Neural progenitor cell (in vitro differentiated cells): ENCODE measurements at regions not wholly inside any gene's neighbourhood (a gene's known extent, or its start where the extent isn't known, plus 50 kb on each side); places are given as distances from the start of the nearest gene placed in this dataset.

Experiments used
- DNase-seq: peaks from one replicate; pipeline ENCODE4 v3.0.0-alpha.2; 2016; ENCODE audit warnings: low spot score
- H2AFZ ChIP-seq: fragments of 200-600 bp; sonication (generic); replicated peaks from 2 replicates; pipeline ENCODE4 v1.6.1; 2016; ENCODE audit warnings: antibody characterized with exemption
- H3F3A ChIP-seq: fragments of 200-600 bp; sonication (generic); 2 replicates; pipeline ENCODE4 v1.6.1; 2016; ENCODE audit warnings: antibody characterized with exemption, low read depth
- H3K27ac ChIP-seq: fragments of 200-600 bp; sonication (generic); 2 replicates; pipeline ENCODE4 v1.5.1; 2016; ENCODE audit warnings: mild to moderate bottlenecking
- H3K27me3 ChIP-seq: fragments of 200-600 bp; sonication (generic); 2 replicates; pipeline ENCODE4 v1.6.1; 2016; ENCODE audit warnings: mild to moderate bottlenecking, moderate library complexity
- H3K36me3 ChIP-seq: fragments of 200-600 bp; sonication (generic); 2 replicates; pipeline ENCODE4 v1.5.1; 2016
- H3K4me1 ChIP-seq: fragments of 200-600 bp; sonication (generic); 2 replicates; pipeline ENCODE4 v1.6.1; 2016; ENCODE audit warnings: mixed run types
- H3K4me2 ChIP-seq: fragments of 200-600 bp; sonication (generic); 2 replicates; pipeline ENCODE4 v1.6.1; 2016
- H3K4me3 ChIP-seq: fragments of 200-600 bp; sonication (generic); 2 replicates; pipeline ENCODE4 v1.5.1; 2016
- H3K79me2 ChIP-seq: fragments of 200-600 bp; sonication (generic); 2 replicates; pipeline ENCODE4 v1.6.1; 2016; ENCODE audit warnings: low read depth
- H3K9ac ChIP-seq: fragments of 200-600 bp; sonication (generic); 2 replicates; pipeline ENCODE4 v1.6.1; 2016
- H3K9me3 ChIP-seq: fragments of 200-600 bp; sonication (generic); 2 replicates; pipeline ENCODE4 v1.5.1; 2016; ENCODE audit warnings: low read depth
- H4K20me1 ChIP-seq: fragments of 200-600 bp; sonication (generic); 2 replicates; pipeline ENCODE4 v1.6.1; 2016; ENCODE audit warnings: low read depth
- H3K27ac Mint-ChIP-seq: 3 replicates; pipeline ENCODE4 v1.8.0; 2021; ENCODE audit warnings: mixed read lengths
- H3K27me3 Mint-ChIP-seq: 2 replicates; pipeline ENCODE4 v1.8.0; 2022; ENCODE audit warnings: low read depth, mild to moderate bottlenecking, inconsistent platforms, moderate library complexity, mixed read lengths; ENCODE audit not compliant: insufficient read depth
- H3K36me3 Mint-ChIP-seq: 3 replicates; pipeline ENCODE4 v1.8.0; 2021; ENCODE audit warnings: mixed read lengths
- H3K4me1 Mint-ChIP-seq: 3 replicates; pipeline ENCODE4 v1.8.0; 2021; ENCODE audit warnings: mixed read lengths
- H3K4me3 Mint-ChIP-seq: 3 replicates; pipeline ENCODE4 v1.8.0; 2021; ENCODE audit warnings: mild to moderate bottlenecking, moderate library complexity, mixed read lengths
- H3K9me3 Mint-ChIP-seq: 3 replicates; pipeline ENCODE4 v1.8.0; 2020; ENCODE audit warnings: mixed read lengths
- EZH2 ChIP-seq: fragments of 200-600 bp; sonication (generic); IDR thresholded peaks from 2 replicates; pipeline ENCODE4 v1.6.1; 2017; ENCODE audit warnings: antibody characterized with exemption, mild to moderate bottlenecking, moderate library complexity
- EZH2phosphoT487 ChIP-seq: fragments of 200-600 bp; sonication (generic); IDR thresholded peaks from 2 replicates; pipeline ENCODE4 v1.6.1; 2017; ENCODE audit warnings: antibody characterized with exemption
- TF ChIP-seq, protein P1 (sequence below): fragments of 200-600 bp; sonication (generic); IDR thresholded peaks from 2 replicates; pipeline ENCODE4 v1.5.1; 2017; ENCODE audit warnings: antibody characterized with exemption, mild to moderate bottlenecking

DNA sequence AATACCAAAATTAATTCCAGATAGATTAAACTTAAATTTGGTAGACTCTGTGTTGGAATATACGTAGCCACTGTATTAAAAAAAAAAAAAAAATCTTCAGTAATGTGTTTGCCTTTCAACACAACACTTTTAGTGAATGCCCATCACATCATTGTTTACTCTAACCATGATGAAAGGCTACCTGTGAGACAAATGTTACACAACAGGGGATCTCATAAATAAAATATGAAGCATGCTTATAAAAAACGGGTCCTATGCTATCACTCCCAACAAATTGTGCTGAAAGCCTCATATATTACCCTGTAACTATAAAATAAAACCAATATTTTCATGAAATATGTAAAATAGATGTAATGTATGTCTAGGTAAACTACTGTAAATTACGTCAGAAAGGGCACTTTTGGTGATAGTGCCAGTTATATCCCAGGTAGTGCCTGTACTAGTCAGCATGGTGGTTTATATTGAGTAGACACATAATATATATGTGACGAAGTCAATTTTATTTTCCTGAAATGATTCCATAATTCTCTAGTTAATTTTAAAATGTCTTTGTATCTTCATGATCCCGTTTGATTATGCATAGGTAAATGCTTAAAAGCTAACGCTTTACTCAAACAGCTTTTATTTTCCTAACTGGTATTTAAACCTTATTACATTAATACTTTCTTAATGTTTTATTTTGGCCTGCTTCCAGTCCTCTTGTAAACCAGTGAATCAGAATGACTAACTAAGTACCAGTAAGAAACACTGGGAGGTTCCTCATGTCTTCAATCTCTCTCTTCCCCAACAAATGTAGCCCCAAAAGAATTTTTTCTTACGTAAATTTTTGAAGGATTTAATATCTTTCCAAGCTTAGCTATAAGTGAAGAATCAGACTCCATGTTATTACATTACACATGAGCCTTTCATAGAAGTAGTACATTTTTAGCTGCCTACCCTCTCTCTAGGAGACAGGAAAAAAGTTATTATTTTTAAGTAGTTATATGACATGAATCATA, 420.3 kb downstream of the GABRG2 start:
- TF ChIP-seq, protein P1, sequence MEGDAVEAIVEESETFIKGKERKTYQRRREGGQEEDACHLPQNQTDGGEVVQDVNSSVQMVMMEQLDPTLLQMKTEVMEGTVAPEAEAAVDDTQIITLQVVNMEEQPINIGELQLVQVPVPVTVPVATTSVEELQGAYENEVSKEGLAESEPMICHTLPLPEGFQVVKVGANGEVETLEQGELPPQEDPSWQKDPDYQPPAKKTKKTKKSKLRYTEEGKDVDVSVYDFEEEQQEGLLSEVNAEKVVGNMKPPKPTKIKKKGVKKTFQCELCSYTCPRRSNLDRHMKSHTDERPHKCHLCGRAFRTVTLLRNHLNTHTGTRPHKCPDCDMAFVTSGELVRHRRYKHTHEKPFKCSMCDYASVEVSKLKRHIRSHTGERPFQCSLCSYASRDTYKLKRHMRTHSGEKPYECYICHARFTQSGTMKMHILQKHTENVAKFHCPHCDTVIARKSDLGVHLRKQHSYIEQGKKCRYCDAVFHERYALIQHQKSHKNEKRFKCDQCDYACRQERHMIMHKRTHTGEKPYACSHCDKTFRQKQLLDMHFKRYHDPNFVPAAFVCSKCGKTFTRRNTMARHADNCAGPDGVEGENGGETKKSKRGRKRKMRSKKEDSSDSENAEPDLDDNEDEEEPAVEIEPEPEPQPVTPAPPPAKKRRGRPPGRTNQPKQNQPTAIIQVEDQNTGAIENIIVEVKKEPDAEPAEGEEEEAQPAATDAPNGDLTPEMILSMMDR, result no peak
- TF ChIP-seq EZH2phosphoT487 (no peak), EZH2 (no peak)
- Histone ChIP-seq H3F3A (no peaks in the 10 kb centered on the region), H3K79me2 (no peaks in the 10 kb centered on the region), H2AFZ (no peak overlapping the region), H3K9ac (no peak overlapping the region), H3K27ac (no peak overlapping the region), H3K9me3 (no peaks in the 10 kb centered on the region), H3K4me3 (no peak overlapping the region), H3K4me1 (no peaks in the 10 kb centered on the region), H3K4me2 (no peak overlapping the region), H3K27me3 (no peaks in the 10 kb centered on the region), H4K20me1 (no peaks in the 10 kb centered on the region), H3K36me3 (no peaks in the 10 kb centered on the region)
- Mint-ChIP-seq H3K4me3 (no peak overlapping the region), H3K9me3 (no peaks in the 10 kb centered on the region), H3K4me1 (peaks cover 4% of the 10 kb centered on the region), H3K27ac (no peak overlapping the region), H3K36me3 (no peaks in the 10 kb centered on the region), H3K27me3 (no peaks in the 10 kb centered on the region)
- DNase-seq, result no peak

DNA sequence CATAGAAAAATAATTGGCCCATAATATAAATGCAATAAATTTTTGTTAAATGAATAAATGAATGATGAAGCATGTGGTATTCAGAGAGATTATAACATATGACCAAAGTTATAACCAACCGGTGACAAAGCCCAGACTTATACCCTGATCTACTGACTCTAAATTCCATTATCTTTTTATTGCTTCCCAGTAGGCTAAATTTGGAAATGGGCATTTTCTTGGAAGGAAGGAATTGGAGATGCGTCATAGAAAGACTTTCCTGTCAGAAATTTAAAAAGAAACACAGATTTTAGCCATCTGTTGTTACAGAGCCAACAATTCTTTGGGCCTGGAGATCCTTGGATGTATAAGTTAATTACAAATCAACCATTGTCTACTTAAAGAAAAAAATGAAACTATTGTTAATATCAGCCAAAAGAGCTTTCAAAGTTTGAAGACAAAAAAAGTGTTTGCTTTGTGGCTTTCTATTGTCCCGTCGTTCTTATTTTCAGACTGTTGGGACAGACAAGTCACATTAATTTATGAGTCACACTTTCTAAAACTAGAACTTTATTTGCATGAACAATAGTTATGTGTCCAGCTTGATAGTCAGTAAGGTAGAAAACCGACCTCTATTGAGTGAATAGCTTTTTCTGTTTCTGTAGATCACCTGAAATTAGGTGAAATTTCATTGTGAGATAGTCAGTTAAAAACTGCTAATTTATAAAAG, 428.7 kb downstream of the GABRG2 start:
- Mint-ChIP-seq H3K36me3 (no peaks in the 10 kb centered on the region), H3K27ac (no peak overlapping the region), H3K27me3 (no peaks in the 10 kb centered on the region), H3K4me1 (no peaks in the 10 kb centered on the region), H3K4me3 (no peak overlapping the region), H3K9me3 (no peaks in the 10 kb centered on the region)
- Histone ChIP-seq H3K79me2 (no peaks in the 10 kb centered on the region), H3K4me2 (no peak overlapping the region), H3K9me3 (no peaks in the 10 kb centered on the region), H3K9ac (no peak overlapping the region), H3K27me3 (no peaks in the 10 kb centered on the region), H3K36me3 (no peaks in the 10 kb centered on the region), H4K20me1 (no peaks in the 10 kb centered on the region), H3K27ac (no peak overlapping the region), H3F3A (no peaks in the 10 kb centered on the region), H3K4me3 (no peak overlapping the region), H2AFZ (no peak overlapping the region), H3K4me1 (no peaks in the 10 kb centered on the region)
- no peak for TF ChIP-seq EZH2phosphoT487
- TF ChIP-seq, protein P1, result no peak
- TF ChIP-seq EZH2, result no peak
- no peak for DNase-seq

DNA sequence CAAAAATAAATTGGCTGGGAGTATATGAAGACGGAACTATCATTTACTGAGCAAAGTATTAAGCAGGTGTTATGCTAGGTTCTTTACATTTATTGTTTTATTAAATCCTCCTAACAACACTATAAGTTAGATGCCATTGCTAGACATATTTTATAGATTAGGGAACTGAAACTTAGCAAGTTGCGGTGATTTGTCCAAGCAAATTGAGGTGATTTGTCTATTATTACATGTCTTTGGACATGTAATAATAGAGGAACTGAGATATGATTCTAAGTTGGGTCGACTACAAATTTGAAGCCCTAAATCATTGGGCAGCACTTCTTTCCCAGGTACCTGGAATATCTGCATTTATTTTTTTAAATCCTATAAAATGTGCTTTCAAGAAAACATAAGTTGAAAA, 429.9 kb downstream of the GABRG2 start:
- Mint-ChIP-seq H3K4me1 (no peaks in the 10 kb centered on the region), H3K27ac (no peak overlapping the region), H3K4me3 (no peak overlapping the region), H3K27me3 (peaks cover 2% of the 10 kb centered on the region), H3K36me3 (no peaks in the 10 kb centered on the region), H3K9me3 (no peaks in the 10 kb centered on the region)
- H3F3A ChIP-seq, result no peaks in the 10 kb centered on the region
- no peaks in the 10 kb centered on the region for H4K20me1 ChIP-seq
- no peak overlapping the region for H2AFZ ChIP-seq
- no peak overlapping the region for H3K27ac ChIP-seq
- H3K4me2 ChIP-seq, result no peak overlapping the region
- no peaks in the 10 kb centered on the region for H3K27me3 ChIP-seq
- no peaks in the 10 kb centered on the region for H3K4me1 ChIP-seq
- H3K4me3 ChIP-seq, result no peak overlapping the region
- TF ChIP-seq EZH2phosphoT487 (no peak), EZH2 (no peak)
- TF ChIP-seq, protein P1, result no peak
- no peaks in the 10 kb centered on the region for H3K79me2 ChIP-seq
- no peak overlapping the region for H3K9ac ChIP-seq
- H3K9me3 ChIP-seq, result no peaks in the 10 kb centered on the region
- no peaks in the 10 kb centered on the region for H3K36me3 ChIP-seq
- DNase-seq, result no peak
